WTC11 (cell line): ENCODE measurements at regions not wholly inside any gene's neighbourhood (a gene's known extent, or its start where the extent isn't known, plus 50 kb on each side); places are given as distances from the start of the nearest gene placed in this dataset.

Experiments
- ATAC-seq: fragments of 200-7000 bp; cut with Tn5 transposase; 2 replicates; pipeline ENCODE4 v1.10.0; 2021; ENCODE audit warnings: mild to moderate bottlenecking, moderate library complexity
- CTCF ChIA-PET: fragments of 300-600 bp; sonication (Branson Sonifier 250); formaldehyde crosslinking; loops from one replicate; lab custom pipeline; 2021; ENCODE audit warnings: antibody characterized with exemption; lab: Charles Lee
- POLR2A ChIA-PET: fragments of 350-600 bp; sonication (Branson Sonifier 250); formaldehyde crosslinking; loops from one replicate; lab custom pipeline; 2021; ENCODE audit warnings: antibody characterized with exemption; lab: Charles Lee
- DNase-seq: peaks from one replicate; pipeline ENCODE4 v3.0.0; 2021; ENCODE audit warnings: low spot score
- H3K27ac Mint-ChIP-seq: 2 replicates; pipeline ENCODE4 v1.8.0; 2021; ENCODE audit warnings: mixed read lengths
- H3K27me3 Mint-ChIP-seq: 2 replicates; pipeline ENCODE4 v1.8.0; 2021; ENCODE audit warnings: low read depth, mild to moderate bottlenecking, moderate library complexity, mixed read lengths
- H3K36me3 Mint-ChIP-seq: 2 replicates; pipeline ENCODE4 v1.8.0; 2021; ENCODE audit warnings: mixed read lengths
- H3K4me1 Mint-ChIP-seq: 2 replicates; pipeline ENCODE4 v1.8.0; 2022; ENCODE audit warnings: mixed read lengths
- H3K4me3 Mint-ChIP-seq: 2 replicates; pipeline ENCODE4 v1.8.0; 2021; ENCODE audit warnings: mild to moderate bottlenecking, moderate library complexity, mixed read lengths
- H3K9me3 Mint-ChIP-seq: 2 replicates; pipeline ENCODE4 v1.8.0; 2021; ENCODE audit warnings: mixed read lengths
- ATF2 ChIP-seq: sonication (generic); formaldehyde crosslinking; IDR thresholded peaks from 2 replicates; pipeline ENCODE4 v1.8.1; 2022; ENCODE audit warnings: low read depth, missing genetic modification reagents, borderline replicate concordance
- E2F5 ChIP-seq: sonication (generic); formaldehyde crosslinking; IDR thresholded peaks from 2 replicates; pipeline ENCODE4 v1.8.1; 2022; ENCODE audit warnings: mild to moderate bottlenecking, moderate library complexity, missing genetic modification reagents
- ERG ChIP-seq: fragments of 250-450 bp; sonication (Bioruptor Pico); IDR thresholded peaks from 2 replicates; pipeline ENCODE4 v1.8.0; 2021; ENCODE audit warnings: mild to moderate bottlenecking
- FOXJ3 ChIP-seq: sonication (generic); formaldehyde crosslinking; IDR thresholded peaks from 2 replicates; pipeline ENCODE4 v1.9.0; 2021; ENCODE audit warnings: missing genetic modification reagents, mild to moderate bottlenecking, borderline replicate concordance
- FOXP4 ChIP-seq: sonication (generic); formaldehyde crosslinking; IDR thresholded peaks from 2 replicates; pipeline ENCODE4 v1.8.0; 2022; ENCODE audit warnings: mild to moderate bottlenecking, missing genetic modification reagents
- GABPB1 ChIP-seq: sonication (generic); formaldehyde crosslinking; IDR thresholded peaks from 2 replicates; pipeline ENCODE4 v1.8.1; 2023; ENCODE audit warnings: mild to moderate bottlenecking, missing genetic modification reagents
- GTF2I ChIP-seq: fragments of 250-450 bp; sonication (Bioruptor Pico); conservative IDR thresholded peaks from 2 replicates; pipeline ENCODE4 v1.4.0; 2021; ENCODE audit warnings: mild to moderate bottlenecking
- HMGXB4 ChIP-seq: sonication (generic); formaldehyde crosslinking; IDR thresholded peaks from 2 replicates; pipeline ENCODE4 v1.8.1; 2023; ENCODE audit warnings: mild to moderate bottlenecking, moderate library complexity, missing genetic modification reagents
- IRF1 ChIP-seq: sonication (generic); formaldehyde crosslinking; IDR thresholded peaks from 2 replicates; pipeline ENCODE4 v1.8.0; 2023; ENCODE audit warnings: missing genetic modification reagents
- IRF2 ChIP-seq: sonication (generic); formaldehyde crosslinking; IDR thresholded peaks from 2 replicates; pipeline ENCODE4 v1.8.0; 2022; ENCODE audit warnings: low read depth, missing genetic modification reagents, borderline replicate concordance
- KAT7 ChIP-seq: sonication (generic); formaldehyde crosslinking; IDR thresholded peaks from 2 replicates; pipeline ENCODE4 v1.8.1; 2023; ENCODE audit warnings: missing genetic modification reagents, mild to moderate bottlenecking, borderline replicate concordance
- MAX ChIP-seq: sonication (generic); formaldehyde crosslinking; IDR thresholded peaks from 2 replicates; pipeline ENCODE4 v1.8.0; 2022; ENCODE audit warnings: mild to moderate bottlenecking, missing genetic modification reagents
- NR1H2 ChIP-seq: sonication (generic); formaldehyde crosslinking; IDR thresholded peaks from 2 replicates; pipeline ENCODE4 v1.9.0; 2021; ENCODE audit warnings: mild to moderate bottlenecking, moderate library complexity, missing genetic modification reagents
- PREB ChIP-seq: sonication (generic); formaldehyde crosslinking; IDR thresholded peaks from 2 replicates; pipeline ENCODE4 v1.8.1; 2022; ENCODE audit warnings: mild to moderate bottlenecking, missing genetic modification reagents, moderate library complexity, borderline replicate concordance
- RORB ChIP-seq: fragments of 250-450 bp; sonication (Bioruptor Pico); IDR thresholded peaks from 2 replicates; pipeline ENCODE4 v1.9.0; 2021; ENCODE audit warnings: mild to moderate bottlenecking
- SP1 ChIP-seq: sonication (generic); formaldehyde crosslinking; conservative IDR thresholded peaks from 2 replicates; pipeline ENCODE4 v1.8.1; 2022; ENCODE audit warnings: missing genetic modification reagents
- TEAD4 ChIP-seq: sonication (generic); formaldehyde crosslinking; IDR thresholded peaks from 2 replicates; pipeline ENCODE4 v1.8.0; 2022; ENCODE audit warnings: mild to moderate bottlenecking, missing genetic modification reagents
- ZBTB21 ChIP-seq: sonication (generic); formaldehyde crosslinking; IDR thresholded peaks from 2 replicates; pipeline ENCODE4 v1.8.1; 2023; ENCODE audit warnings: mild to moderate bottlenecking, missing genetic modification reagents, borderline replicate concordance
- ZNF317 ChIP-seq: sonication (generic); formaldehyde crosslinking; IDR thresholded peaks from 2 replicates; pipeline ENCODE4 v1.8.1; 2023; ENCODE audit warnings: low read depth, mild to moderate bottlenecking, moderate library complexity, missing genetic modification reagents, borderline replicate concordance
- ZNF532 ChIP-seq: fragments of 250-450 bp; sonication (Bioruptor Pico); IDR thresholded peaks from 2 replicates; pipeline ENCODE4 v1.9.0; 2021; ENCODE audit warnings: mild to moderate bottlenecking, borderline replicate concordance

- TF ChIP-seq ZNF532 (no peak), PREB (no peak), ZNF317 (CRISPR knock-in tag) (no peak)
- TF ChIP-seq, all 79 proteins: peak for 0
Observed at GRCh38 chrX:39473812-39474211, 623.9 kb downstream of the BCOR start (continued).

- Mint-ChIP-seq H3K4me3 (no peak overlapping the region), H3K36me3 (no peaks in the 10 kb centered on the region), H3K27me3 (no peaks in the 10 kb centered on the region), H3K27ac (no peak overlapping the region), H3K4me1 (peaks cover 5% of the 10 kb centered on the region; the same call in 1 of the 2 replicates), H3K9me3 (no peaks in the 10 kb centered on the region)
- no peak for DNase-seq
- ATAC-seq = no peak
- POLR2A ChIA-PET = no interaction called here
- CTCF ChIA-PET = no interaction called here
- TF ChIP-seq FOXP4 (CRISPR knock-in tag) (no peak), HMGXB4 (CRISPR knock-in tag) (no peak), E2F5 (CRISPR knock-in tag) (no peak), ZBTB21 (CRISPR knock-in tag) (no peak), GTF2I (CRISPR knock-in tag) (no peak), NR1H2 (CRISPR knock-in tag) (no peak), SP1 (CRISPR knock-in tag) (no peak), ERG (no peak), FOXJ3 (CRISPR knock-in tag) (no peak), IRF1 (CRISPR knock-in tag) (no peak), ATF2 (no peak), KAT7 (CRISPR knock-in tag) (no peak), TEAD4 (no peak), IRF2 (CRISPR knock-in tag) (no peak), MAX (CRISPR knock-in tag) (no peak), GABPB1 (CRISPR knock-in tag) (no peak), RORB (no peak)
Observed at GRCh38 chrX:39475372-39475771, 622.4 kb downstream of the BCOR start.
